GM19025 (cell line): ENCODE measurements at regions not wholly inside any gene's neighbourhood (a gene's known extent, or its start where the extent isn't known, plus 50 kb on each side); places are given as distances from the start of the nearest gene placed in this dataset.
"Not testable (repeated sequence)": the region's sequence is repeated elsewhere in the genome, so short reads cannot be mapped to it uniquely, and the experiment has no call there.

Experiments
- ATAC-seq: cut with Tn5 transposase; IDR thresholded peaks from one replicate; pipeline ENCODE4 v1.9.1; 2021; ENCODE audit warnings: mild to moderate bottlenecking, low read depth, moderate library complexity; ENCODE audit not compliant: unreplicated experiment

DNA sequence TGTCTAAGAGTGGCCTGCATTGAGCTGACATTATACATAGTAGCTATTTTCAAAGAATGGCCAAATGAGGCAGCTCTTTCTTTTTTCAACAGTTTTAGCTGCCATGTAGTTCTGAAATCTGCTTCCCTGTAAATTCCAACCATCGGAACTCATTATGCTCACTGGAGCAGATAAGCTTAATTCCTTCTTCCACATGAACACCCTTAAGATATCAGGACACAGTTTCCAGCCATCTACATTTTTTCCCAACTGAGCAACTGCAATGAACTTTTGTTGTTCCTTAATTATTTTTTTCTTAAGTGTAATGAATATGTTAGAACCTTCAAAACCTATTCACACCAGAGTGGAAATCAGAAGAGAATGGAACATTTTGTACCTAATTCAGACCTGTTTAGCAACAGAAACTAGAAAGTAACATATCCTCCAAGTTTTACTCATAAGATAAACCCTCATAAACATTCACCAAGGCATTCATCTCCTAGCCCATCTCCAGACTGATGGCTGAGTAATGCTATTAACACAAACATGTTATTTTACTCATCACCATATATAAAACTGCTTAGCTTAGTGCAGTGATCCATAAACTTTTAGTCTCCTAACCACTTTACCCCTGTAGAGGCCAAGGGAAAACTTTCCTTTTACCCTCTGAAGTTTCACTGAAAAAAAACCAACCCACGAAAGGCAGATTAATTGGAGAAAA lies 296.1 kb upstream of the SYT1 start:
- no peak for ATAC-seq

DNA sequence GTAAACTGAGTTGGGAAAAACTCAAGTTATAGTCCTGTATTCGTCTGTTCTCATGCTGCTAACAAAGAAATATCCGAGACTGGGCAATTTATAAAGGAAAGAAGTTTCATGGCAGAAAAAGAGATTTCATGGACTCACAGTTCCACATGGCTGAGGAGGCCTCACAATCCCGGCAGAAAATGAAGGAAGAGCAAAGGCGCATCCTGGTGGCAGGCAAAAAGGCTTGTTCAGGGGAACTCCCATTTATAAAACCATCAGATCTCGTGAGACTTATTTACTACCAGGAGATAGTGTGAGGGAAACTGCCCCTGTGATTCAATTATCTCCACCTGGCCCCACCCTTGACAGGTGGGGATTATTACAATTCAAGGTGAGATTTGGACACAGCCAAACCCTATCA lies 292.6 kb upstream of the SYT1 start:
- ATAC-seq = no peak

DNA sequence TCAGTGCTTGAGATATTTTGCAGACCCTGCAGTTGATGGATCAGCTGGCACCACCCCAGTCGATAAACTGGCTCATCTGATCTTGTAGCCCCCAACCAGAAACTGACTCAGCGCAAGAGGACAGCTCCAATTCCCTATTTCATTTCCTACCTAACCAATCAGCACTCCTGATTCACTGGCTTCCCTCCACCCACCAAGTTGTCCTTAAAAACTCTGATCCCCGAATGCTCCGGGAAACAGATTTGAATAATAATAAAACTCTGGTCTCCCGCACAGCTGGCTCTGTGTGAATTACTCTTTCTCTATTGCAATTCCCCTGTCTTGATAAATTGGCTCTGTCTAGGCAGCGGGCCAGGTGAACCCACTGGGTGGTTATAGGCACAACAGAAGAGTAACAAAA lies 289.4 kb upstream of the SYT1 start:
- not testable (repeated sequence) for ATAC-seq

DNA sequence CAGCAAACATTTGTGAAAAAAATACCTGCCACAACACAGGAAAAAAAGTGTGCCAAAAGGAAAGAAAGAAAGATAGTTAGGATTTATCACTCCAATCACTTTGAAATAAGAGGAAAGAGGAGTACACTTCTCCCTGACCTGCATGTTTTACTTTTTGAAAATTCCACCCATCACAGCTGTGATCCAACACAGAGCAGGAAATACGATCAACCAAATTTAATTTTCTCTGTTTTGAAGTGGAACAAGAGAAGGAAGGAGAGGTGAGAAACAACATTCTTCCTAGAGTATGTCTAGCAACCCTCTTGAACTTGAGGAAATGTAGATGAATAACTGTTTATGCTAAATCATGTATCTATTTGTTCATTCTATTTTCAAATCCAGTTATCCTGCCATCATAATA lies 284.7 kb upstream of the SYT1 start:
- ATAC-seq = no peak

DNA sequence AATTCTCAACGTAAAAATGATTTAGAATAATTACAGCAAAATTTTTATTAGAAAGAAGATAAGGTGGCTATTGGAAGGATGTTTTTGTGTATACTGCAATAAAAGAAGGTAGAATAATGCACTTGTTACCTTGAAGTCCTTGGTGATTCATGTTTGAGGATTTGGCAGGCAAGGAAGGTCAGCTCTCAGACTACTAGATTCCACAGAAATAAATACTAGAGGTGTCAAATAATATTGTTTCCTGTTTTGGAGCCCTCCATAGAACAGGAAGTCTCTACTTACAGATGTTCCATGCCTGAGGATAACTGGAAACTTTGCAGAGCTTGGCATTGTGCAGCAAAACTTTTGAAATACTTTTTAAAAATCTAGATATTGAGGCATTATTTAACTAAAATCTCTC lies 284.3 kb upstream of the SYT1 start:
- no peak for ATAC-seq

DNA sequence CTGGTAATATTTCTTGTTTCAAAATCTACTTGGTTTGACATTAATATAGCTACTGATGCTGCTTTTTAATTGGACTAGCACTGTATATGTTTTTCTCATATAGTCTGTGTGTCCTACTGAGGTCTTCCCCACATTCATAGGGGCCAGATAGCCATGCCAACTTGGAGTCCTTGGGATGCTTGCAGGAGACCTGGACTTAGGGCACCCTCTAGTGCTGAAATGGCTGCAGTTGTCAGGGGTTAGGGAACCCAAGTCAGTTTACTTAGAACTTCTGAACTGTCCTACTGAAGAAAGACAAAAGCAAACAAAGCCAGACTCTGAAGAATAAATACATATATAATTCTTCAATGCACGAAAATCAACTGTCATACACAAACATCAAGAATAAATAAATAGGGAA lies 279.9 kb upstream of the SYT1 start:
- no peak for ATAC-seq

DNA sequence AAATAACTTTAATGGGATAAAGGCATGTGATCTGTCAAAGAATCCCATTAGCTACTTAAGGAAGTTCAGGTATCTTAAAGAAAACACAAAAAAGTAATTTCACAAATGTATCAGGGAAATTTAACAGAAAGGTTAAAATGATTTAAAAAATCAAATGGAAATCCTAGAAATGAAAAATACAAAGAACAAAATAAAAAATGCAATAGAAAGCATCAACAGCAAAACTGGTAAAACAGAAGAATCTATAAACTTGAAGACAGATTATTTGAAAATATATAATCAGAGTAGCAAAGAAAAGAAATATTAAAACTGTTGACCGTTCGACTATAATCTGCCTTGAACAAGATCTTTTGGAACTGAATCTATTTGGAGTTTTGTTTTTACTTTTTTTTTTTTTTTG lies 279.4 kb upstream of the SYT1 start:
- no peak for ATAC-seq

DNA sequence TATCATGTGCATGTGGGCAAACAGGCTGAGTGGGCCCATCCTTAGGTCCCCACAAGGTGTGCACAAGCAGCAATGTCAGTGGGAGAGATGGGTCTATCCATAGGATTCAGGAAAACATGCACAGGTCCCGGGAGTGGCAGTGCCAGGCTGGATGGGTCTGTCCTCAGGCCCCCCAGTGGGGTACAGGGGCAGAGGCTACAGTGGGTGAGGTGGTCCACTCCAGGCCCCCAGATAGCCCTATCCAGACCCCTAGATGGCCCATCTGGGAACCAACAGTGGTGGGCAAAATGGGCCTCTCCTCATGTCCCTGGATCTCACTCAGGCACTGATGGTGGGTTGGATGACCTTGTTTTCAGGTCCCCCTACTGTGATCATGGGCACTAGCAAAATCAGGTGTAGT lies 277.8 kb upstream of the SYT1 start:
- ATAC-seq = no peak

DNA sequence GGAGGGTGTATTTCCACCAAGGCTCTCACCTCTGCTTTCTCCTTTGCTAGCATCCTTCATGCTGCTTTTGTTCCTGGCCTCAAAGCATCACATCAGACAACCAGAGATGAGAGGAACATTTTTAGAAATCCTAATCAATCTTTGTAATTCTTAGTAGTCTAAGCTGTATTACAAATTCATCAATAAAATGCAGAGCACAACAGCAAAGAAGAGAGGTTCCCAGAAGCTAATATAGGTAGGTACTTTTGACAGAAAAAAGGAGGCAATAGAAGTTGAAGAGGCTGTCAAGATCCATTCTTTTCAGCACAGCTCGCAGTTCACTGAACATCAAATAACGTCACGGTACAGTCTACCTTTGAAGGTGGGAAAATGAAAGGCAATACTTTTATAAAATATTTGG lies 265.2 kb upstream of the SYT1 start:
- ATAC-seq = no peak

DNA sequence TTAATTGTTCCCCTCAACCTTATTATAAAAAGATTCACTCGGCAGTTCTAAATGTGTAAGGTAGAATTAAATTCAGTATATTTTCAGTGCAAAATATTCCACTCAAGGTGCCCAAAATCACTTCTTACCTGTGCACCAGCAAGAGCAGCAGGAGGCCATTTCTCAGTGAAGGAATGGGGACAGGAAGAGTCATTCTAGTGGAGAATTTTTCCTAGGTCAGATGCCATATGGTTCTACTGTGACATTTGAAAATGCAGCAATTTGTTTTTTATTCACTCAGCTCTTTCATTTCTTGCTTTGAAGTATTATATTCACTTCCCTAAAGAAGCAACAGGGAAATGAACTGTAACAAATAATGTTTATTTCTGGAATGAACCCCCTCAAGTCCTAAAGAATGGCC lies 264.0 kb upstream of the SYT1 start:
- ATAC-seq = no peak

DNA sequence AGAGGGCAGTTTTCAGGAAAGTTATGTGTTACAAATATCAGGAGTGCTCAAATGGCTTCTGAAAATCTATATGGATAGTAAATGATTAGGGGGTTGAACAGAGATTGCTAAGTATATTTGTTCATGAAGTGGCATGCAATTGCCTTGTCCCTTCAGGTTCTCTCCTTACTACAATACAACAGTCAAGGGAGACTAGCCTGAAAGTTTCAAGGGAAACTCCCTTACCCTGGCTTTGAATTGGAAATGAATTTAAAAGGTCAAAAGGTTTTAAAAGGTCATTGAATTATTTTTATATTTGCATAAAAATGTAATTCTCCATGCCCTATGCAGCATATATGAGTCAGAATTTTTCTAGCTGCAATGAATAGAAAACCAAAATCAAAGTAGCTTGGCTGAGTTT lies 253.1 kb upstream of the SYT1 start:
- no peak for ATAC-seq

DNA sequence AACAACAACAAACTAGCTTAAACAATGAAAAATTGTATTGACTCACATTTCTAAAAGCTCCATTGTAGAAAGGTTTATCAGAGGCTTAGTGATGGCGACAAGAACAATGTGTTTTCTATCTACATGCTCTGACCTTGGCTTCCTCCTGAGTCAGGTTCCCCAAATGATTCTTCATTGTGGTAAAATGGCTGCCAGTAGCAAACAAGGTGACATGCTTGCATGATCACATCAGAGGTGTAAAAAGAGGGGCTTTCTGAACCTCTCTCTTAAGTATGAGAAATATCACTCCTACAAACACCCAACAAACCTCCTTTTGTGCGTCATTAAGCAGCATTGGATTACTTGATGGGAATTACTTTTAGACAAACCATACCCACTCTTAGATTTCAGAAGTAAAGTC lies 252.4 kb upstream of the SYT1 start:
- ATAC-seq = no peak

DNA sequence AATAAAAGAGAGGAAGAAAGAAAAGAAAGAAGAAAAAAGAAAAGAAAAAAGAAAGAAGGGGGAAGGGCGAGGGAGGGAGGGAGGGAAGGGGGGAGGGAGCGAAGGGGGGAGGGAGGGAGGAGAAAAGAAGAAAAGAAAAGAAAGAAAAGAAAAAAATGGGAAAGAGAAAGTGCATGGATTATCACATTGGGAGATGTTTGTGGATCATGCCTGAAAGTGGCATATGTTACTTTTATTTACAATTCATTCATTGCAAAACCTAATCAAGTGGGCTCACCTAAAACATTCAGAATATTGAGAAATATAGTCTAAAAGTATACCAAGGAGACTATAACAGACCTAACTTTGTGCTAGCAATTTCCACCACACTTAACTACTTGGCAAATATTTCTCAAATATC lies 246.9 kb upstream of the SYT1 start:
- no peak for ATAC-seq

DNA sequence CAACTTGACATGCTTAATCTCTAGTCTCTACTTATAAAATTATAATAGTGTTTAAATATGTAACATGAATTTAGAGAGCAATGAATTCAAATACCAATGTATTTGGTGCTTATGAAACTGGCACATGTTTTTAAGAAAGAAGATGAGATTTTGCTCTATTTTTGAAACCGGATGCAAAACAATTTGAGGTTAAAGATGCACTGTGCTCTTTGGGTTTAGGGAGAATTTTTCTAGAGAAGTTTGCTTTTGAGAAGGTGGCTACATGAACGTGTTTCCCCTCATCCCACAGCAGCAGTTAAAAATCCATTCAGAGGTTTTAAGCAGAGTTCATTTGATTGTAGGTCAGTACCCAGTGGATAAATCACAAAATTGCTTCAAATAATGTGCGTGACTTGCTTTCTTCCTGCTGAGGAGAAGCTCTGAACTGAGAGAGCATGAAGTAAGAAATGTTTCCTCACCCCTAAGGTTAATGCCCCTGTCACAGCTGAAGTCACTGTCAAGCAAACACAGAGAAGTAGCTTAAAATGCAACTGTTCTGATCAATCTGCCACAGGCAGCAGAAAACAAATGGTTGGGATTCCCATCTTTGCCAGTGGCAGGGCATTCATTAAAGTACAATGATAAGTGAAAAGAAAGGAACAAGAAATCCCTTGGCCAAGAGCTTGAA lies 241.9 kb upstream of the SYT1 start:
- ATAC-seq = no peak

DNA sequence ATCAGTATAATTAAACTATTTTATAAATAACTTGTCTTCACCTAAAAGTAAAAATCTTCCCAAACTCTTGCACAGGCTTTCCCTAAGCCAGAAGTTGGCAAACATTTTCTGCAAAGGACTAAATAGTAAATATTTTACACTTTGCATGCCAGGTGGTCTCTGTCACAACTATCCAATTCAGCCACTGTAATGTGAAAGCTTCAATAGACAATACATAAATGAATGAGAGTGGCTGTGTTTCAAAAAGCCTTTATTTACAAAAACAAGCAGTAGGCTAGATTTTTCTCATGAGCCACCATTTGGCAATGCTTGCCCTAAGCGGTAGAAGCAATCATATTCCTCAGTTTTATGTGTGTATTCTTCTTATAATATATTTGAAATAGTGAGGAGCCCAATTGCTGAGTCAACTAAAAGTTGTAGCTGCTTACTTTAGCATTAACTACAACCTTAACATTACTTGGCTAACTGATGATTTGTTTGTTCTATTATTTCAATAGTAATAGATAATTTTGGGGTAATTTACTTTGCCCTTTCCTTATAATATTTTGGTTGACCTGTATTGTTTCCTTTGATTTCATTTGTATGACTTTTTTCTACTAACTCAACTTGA lies 236.0 kb upstream of the SYT1 start:
- ATAC-seq = no peak

DNA sequence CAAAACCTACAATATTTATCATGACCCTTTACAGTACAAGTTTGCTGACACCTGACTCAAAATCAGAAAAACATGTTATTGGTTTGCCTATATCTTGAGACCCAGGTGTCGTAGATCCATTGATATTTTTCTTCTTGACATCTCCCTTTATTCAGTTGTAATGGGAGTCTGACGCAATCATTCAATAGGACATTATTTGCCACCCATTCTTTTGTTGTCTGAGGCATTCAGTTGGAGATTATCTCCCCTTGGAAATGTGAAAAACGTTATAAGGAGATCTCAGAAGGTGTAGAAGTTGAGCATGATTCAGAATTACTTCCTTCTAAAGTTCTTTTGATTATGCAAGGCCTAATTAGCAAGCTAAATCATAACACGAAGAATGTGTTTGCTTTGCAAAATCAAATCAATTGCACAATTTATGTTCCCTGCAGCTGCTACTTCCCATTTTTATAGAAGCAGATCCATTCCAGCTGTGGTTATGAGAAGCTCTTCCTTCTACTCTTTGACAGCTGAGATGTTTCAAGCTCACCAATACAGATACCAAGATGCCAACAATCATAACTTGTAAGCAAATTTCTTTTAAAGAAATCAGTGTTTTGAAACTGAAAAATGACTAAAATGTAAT lies 228.2 kb upstream of the SYT1 start:
- no peak for ATAC-seq

DNA sequence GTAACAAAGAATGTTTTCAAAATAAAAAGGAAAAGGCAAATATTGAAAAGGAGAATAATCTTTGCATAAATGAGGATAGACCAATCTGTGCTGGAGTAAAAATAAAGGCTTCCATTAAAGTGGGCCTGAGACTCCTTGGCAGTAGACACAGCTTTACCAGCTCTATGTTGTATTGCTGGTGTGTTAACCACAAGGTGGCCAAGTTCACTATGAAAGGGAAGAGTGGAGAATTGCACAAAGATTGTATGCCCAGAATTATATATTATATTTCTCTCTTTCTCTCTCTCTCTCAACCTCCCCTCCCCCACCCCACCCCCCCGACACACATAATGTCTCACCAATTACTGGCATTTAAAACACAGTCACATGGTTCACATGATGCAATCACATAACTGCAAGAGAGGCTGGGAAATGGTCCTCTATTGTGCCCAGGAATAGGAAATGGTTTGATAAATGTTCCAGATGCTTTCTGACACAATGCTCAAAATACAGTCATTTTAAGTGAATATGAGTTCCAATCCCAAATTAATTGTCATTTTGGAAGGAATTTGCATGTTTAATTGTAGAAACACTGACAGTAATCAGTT lies 222.6 kb upstream of the SYT1 start:
- no peak for ATAC-seq

DNA sequence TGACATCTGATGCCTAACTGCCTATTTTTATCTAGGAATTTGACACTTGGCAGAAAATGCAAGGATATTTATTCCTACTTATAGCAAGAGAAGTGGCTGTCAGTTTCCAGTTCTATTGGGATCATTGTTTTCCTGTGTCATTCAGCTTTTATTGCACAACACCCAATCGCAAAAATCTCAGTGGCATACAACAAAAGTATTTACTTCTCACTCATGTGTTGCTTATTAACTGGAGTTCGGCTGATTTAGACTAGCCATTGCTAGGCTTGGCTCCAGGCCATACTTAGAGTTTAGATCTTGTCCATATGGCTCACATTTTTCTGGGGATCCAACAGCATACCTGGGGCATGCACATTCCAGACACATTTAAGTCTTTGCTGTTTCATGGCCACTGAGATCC lies 218.6 kb upstream of the SYT1 start:
- no peak for ATAC-seq

DNA sequence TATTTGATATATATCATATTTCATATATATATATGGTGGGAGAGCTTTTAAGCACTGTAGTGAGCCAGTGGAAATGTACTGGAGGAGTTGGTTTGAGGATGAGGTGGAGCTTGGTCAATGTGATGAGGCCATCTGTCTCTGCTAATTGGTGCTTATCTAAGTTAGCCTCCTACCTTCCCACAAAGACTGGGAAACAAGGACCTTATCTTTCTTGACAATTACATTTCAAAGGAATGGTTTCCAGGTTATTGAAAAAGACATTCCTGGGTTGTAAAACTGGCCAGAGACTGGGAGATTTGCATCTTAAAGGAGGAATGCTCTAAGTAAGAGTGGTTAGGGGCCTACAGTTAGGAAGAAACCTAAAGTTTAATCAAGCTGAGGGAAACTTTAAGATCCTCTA lies 212.8 kb upstream of the SYT1 start:
- no peak for ATAC-seq

DNA sequence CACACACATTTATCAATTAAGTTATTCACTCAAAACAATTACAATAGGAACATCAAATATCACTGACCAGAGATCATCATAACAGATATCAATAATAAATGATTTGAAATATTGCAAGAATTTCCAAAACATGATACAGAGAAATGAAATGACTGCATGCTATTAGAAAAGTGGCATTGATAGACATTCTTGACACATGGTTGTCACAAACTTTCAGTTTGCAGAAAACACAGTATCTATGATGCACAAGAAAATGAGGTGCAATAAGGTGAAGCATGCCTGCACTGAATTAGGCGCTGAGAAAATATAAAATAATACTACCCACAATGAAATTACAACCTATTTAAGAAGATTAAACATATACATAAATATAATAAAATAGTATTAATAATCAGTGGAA lies 198.0 kb upstream of the SYT1 start:
- no peak for ATAC-seq

DNA sequence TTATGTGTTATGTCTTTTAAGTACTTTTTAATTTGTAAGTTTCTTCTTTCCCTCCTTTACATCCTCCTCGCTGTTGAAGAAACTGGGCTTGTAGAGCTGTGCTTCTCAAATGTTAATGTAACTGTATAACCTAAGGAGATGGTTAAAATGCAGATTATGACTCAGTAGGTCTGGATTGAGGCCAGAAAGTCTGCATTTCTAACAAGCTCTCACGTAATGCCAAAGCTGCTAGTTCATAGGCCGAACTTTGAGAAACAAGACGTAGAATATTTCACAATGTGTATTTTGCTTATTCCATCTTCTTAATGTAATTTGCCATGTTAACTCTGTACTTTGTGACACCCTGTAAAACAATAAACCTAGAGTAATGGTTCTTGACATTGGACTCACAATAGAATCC lies 193.3 kb upstream of the SYT1 start:
- ATAC-seq = no peak
